ENCODE measurements at regions not wholly inside any gene's neighbourhood (a gene's known extent, or its start where the extent isn't known, plus 50 kb on each side); places are given as distances from the start of the nearest gene placed in this dataset.

DNA sequence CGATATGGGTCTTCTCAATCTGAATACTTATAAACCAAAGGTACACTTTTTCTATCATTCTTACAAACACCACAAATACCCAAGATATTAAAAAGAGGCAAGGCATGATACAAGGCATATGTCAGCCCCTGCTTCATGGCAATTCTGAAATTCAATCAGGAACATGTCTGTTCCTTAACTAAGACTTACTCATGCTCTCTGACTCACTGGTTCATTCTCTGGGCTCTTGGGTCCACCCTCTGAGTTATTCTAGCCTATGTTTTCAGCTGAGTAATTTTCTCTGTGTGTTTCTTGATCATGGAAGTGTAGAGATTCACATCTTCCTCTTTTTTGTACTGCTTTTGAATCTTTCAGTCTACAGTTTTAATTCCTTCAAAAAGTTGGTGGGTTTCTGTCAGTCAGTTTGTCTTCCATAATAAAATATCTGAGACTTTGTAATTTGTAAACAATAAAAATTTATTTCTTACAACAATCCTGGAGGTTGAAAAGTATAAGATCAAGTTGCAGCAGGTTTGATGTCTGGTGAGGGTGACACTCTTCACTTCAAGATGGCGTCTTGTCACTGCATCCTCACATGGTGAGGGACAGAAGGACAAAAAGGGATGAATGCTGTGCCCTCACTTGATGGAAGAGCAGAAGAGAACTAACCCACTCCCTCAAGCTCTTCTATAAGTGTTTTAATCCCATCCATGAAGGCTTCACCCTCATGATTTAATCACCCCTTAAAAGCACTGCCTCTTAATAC is 211.7 kb downstream of the FAM76B start:
- no peak for DNase-seq

DNA sequence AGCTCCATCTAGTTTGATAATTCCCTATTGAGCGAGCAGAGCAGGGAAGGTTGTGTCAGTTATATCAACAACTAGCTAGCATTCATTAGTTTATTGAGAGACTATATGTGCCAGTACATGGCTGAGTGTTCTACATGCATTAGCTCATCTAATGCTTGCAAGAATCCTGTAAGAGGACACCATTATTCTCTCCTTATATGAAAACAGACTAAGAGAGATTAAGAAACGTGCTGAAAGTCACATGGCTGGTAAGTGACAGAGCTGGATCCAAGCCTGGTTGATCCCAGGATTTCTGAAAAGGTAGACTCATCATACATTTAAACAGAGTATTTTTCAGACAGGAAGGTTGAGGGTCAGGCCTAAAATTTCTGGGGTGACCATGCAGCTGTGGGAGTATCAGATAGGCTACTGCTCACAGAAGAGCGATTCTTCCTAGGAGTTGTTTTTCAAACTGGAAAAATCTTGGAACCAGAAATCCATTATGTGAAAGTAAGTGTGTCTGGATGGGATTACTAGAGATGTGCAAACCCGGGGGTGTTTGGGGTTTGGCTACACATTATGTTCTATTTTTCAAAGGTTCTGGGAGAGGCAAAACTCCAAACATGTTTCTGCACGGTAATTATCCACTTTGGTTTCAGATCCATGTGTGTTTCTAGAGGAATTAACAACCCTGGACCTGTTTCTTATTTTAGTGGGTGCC is 213.3 kb downstream of the FAM76B start:
- no peak for DNase-seq

DNA sequence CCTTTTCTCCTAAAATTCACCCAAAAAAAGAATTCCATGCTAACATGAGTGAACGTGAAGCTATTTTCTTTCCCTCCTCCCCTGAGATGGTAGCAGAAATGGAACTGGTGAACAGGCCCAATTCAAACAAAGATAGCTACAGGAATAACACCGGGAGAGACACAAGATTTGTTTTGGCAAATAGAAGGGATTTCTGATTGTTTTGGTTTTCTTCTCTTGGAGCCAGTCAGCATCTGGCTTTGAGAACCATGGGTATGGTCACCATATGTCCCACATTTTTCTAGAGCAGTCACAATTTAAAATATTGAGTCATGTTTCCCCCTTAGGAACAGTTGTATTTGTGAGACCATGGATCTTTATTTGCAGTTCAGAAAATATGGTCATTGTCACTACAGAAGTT is 214.1 kb downstream of the FAM76B start:
- peak; percentile 25 for DNase-seq

DNA sequence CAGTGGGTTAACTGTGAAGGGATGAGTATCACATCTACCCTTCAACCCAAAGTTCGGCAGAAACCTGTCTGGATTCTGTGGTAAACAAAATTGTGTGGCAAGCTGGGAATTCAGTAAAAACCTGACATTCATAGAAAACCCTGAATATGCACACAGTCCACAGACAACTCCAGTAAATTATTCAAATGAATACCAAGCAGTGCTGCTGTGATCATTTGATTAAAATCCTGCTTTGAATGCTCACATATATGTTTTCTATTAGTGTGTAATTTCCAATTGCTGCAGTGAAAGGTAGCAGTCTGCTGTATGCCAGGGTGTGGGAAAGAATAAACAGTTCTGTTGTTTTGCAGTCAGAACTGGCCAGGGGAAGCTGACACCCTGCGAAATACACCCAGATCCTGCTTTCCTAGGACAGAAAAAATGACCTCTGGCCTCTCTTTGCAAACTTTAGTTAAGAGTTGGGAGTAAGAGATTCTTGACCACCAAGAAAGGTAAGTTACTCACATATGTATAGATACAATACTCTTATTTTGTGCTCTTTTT is 217.8 kb downstream of the FAM76B start:
- DNase-seq = no peak

DNA sequence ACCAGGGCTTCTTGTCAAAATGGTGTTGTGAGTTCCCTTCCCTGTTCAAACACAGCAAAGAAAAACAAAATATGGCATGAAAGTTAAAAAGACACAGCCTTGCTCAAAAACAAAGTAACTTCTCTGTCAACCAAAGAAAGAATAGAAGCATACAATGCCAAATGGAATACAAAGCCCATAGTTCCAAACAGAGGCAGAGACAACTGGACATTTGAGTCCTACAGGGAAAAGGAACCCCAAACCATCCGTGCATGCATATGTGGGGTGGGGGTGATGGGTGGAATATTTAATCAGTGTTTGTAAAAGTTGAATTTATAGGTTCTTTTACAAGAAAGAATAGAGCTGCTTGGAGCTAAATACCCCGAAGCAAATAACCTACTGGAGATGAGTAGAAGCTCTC is 218.7 kb downstream of the FAM76B start:
- no peak for DNase-seq

DNA sequence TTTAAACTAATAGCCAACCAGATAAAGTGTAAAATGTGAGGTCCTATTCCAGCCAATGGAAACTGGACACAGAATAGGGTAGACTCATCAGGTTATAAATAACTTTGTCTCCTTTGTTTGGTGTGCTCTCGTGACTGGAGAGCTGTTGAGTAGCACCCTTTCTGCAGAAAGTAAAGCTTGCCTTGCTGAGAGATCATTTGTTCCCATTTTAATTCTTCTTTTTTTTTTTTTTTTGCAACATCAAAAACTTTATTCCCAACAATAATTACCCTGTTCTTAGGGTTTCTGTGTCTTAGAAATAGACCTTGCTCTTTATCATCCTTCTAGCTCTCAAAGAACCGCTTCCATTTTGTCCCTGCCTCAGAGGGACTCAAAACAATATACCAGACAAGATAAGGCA is 220.4 kb downstream of the FAM76B start:
- DNase-seq = no peak

DNA sequence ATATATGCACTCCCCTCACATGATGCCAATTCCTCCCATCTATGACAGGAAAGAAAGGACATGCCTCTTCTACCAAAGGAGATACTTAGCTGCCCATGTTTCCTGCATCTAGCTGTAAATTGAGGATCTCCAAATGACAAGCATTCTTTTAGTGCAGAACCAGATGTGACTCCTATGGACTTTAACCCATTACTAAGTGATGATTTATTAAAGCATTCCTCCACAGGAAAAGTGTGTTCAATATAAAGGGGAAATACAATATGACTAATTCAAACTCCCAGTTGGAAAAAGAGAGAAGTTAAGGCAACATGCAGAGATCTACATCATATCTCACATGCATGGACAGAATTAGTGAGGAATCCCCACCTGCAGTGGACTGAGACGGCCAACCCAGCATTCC is 221.3 kb downstream of the FAM76B start:
- DNase-seq = no peak

DNA sequence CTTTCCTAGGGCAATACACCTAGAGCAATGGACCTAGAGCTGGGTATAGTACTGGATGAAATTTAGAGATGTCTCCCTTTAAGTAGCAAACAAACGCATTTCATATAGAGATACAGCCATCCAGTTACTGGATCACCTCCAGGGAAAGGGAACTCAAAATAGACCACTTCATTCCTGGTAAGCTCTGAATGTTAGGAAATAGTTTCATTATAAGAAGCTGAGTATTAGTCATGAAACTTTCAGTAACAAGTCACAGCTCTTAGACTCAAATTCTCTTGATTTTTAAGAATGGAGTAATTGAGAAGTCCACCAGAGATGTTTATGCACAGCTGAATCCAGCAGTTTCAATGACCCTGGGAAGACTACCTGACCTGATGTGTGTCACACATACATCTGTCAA is 221.9 kb downstream of the FAM76B start:
- DNase-seq = no peak

DNA sequence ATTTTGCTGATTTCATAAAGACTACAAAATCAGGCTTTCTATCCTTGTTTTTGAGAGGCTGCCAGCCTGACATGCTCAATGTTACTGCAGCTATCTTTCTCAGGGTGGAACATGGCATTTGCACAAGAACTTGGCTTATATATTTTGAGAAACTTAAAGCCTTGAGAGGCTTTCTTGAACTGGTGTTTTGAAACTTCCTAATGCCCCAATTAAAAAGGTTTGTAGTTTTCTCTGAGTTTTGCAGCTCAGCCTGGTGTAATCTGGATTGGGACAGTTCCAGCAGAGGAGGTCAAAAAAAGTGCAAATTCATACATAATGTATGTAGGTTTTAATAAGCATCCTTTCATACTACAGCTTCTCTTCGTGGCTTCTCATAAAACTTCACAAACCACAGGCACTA is 223.4 kb downstream of the FAM76B start:
- DNase-seq = no peak

DNA sequence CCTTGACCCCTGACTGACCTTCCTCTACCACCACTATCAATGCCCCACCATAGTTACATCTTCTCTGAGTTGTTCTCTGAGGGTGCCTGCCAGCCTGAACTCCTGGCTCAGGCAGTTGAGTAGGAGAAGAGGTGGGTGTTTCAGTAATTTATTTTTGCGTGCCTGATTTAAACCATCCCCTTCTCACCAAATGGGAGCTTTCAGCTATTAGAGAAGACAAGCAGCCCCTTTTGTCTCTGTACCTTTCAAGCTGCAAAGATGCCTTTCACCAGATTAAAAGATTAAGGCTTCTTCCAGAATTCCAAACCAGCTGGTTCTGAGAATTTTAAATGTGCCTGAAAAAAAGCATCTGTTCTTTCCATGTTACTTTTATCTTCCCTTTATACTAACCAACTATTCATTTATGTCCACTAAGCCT is 223.8 kb downstream of the FAM76B start:
- no peak for DNase-seq

DNA sequence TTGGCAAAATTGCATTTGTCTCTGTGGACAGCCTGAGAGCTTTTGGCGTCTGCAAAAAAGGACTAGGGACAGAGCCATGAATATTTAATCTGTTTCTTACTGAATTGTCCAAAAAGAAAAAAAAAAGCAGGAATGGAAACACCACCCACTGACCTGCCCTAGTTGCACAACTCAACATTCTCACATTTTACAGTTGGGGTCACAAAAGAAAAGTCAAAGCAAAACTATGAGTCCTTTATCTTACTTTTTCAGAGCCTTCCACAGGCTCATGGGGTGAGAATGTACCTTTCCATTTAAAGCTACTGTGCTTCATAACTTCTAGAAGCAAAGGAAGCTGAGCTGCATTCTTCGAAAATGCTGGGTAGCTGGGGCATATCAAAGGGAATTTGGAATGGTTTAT is 225.7 kb downstream of the FAM76B start:
- no peak for DNase-seq

DNA sequence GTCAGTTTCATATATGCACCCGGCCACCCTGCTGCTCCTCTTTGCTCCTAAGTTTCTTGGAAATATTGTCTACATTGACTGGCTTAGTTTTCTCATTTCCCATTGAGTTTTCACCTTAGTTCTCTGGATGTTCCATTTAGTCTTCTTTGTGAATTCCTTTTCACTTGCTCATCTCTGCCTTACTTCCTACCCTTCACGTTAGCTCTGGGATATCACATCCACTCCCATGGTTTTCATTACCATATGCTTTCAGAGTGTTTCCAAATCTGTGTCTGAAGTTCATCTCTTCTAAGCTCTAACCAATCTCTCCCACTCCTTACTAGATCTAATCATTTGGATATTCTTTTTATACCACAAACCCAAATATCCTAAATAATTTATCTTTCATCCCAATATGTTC is 226.4 kb downstream of the FAM76B start:
- no peak for DNase-seq

DNA sequence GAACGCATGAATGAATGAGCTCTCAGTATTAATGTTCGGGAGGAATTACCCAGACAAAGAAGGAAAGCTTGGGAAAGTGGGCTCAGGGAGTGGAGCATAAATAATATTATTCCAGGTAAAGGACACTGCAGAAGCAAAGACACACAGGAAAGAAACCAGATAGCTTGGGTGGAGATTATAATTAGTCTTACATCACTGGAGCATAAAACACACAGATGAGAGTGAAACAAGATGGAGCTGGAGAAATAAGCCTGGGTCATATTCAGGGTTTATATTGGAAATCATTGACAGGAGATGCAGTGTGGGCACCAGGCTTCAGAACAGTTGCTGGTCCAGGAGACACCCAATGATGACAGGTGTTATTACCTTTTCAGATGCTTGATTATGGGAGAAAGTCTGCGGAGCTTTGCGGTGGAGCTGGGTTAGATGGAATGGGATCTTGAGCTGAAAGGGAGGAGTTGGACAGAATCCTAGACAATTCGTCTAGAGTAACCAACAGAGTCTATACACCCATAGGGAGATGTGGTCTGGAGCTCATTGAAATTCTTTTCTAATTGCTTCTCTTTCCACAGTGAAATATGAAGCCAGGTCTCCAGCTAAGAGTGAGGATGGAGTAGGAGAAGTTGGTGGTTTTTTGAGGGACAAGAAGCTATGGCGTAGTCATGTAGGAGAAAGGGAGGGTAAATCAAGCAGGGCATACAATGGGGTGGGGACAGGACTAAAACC is 227.2 kb downstream of the FAM76B start:
- peak; percentile 53 for DNase-seq

DNA sequence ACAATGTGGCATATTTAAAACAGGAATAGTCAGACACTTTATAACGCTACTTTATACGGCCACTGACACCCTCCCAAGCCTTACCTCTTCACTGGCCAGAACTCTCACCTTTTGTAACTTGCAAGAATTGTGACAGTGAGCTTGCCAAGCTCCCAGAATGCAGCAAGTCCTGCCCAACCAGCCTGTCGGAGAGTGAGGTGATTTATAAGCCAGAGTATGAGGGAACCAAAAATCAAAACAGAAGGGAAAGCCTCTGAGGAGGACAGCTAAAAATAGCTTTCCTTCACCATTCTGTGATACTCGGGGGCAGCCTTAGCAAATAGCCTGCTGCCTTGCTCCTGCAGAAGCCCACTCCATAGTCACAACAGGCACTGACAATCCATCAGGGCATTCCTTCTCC is 229.7 kb downstream of the FAM76B start:
- DNase-seq = no peak

DNA sequence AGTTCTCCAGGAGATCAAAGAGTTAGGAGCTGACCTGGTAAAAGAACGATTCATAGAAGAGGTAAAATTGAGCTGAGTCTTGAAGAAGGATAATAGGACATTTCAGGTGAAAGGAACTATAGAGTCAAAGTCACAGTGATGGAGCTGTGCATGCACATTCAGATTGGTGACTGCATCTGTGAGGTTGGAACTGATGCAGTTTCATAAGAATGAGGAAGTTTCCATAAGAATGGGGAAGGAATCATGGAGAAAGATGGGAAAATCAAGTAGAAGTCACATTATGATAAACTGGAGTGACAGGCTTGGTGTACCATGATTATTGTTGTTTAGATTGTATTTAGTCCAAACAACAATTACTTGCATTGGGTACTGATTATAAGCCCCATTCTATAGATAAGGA is 232.2 kb downstream of the FAM76B start:
- no peak for DNase-seq

DNA sequence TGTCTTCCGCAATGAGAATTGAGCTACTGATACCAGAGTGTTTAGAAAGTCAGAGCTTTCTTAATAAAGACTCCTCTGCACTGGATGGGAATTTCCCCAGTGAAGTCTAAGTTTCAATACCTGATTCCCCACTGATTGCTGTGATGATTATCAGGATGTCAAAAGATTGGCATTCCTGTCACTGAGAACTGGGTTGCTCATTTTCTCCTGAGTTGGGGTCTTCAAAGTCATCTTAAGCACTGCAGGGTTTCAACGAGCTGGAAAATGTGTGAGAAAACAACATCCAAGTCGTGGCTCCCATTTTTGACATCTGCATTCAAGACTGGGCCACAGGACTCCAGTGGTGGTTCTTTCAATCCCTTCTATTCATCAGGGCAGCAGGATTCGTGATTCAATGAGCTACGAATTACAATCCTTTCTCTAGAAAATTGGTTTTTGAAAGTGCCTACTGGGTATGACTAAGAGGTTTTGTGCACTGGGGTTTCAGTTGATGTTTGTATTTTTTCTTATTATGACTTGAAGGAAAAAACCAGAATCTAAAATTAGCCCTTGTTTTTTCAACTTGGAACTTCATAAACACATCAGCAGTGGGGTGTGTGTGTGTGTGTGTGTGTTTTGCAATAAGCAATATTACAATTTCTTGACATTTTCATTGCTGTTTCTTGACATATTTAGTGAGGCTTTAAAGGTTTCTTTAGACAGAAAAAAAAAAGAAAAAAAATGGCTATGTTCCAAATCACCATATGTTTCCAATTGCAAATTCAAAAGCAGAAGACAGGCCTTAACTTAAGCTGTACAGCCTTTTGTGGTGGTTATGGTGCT is 233.0 kb downstream of the FAM76B start:
- DNase-seq = peak; percentile 67

DNA sequence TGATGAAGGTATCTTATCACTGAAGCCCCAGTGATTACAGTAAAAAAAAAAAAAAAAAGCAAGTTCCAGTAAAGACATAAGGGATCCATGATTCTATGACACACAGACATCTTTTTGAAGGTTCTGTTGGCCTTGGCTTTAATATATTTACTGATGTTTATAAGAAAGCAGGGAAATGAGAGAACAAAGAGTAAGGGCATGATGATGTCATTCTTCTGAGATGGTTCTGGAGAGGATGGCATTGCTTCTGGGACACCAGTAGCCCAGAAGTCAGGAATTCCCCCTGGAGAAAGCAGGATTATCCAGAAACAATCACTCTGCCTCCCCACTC is 233.6 kb downstream of the FAM76B start:
- DNase-seq = no peak

DNA sequence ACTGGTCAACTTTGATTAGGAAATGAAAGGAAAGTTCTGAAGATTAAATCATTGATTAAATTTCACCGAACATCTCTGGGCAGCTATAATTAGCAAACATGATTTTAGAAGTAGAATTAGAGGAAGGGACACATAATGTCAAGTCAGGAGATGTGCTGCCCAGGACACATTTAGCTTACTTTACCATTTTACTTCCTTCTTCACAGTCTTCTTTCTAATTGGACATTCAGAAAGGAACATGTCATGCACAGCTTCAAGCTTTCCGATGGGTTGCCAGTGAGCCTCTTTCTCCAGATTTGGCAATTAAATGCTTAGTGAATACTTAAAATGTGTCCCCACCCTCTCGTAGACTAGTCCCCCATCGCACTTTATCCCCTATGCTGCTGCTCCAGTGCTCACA is 234.7 kb downstream of the FAM76B start:
- DNase-seq = no peak

DNA sequence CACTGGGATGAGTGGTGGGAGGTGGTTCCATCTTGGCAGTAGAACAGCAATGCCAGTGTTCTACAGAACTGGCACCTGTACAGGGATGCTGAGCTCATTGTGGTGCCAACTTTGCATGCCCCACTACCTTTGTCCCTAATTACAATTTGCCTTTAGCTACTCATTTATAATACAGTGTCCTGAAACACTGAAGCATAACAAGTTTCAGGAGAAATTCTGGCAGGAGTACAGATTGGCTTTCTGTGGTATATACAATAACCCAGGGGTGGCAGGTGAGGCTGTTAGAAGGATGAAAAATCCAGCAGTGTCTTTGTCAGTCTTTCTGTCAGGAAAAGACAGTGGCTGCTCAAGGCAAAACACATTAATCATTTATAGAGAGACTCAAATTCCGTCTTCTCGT is 240.3 kb downstream of the FAM76B start:
- no peak for DNase-seq

DNA sequence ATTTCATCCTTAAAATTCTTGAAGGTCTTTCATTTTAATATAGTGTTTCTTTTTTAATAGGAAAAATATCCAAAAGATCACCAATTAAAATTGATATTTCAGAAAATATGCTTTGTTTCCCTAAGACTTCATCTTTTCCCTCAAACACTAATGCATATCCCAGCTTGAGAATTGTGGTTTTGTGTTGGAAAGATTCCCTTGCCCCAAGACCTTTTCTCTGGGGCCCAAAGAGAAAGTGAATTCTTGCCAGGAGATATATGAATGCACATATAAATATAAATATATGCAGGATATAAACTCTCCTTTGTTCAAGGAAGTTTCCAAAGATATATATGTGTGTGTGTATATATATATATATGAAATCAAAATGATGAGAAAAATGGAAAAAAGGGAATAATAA is 241.2 kb downstream of the FAM76B start:
- DNase-seq = no peak

DNA sequence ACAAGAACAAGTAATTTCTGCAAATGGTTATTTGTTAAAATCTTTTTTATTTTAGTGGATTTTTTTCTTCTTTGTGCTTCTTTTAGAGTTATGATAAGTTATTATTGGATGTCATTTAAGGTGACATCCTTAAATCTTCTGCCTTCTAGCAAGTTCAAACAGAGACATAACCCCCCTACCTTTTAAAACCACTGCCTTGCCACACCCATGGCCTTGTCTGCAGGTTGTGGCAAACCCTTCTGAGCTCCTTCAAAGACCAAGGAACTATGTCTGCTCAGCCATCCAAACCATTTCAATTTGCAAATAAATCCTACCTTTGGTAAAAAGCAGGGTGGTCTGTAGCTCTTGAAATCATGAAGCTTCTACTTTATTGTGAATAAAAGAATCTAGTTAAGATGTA is 241.6 kb downstream of the FAM76B start:
- DNase-seq = no peak

DNA sequence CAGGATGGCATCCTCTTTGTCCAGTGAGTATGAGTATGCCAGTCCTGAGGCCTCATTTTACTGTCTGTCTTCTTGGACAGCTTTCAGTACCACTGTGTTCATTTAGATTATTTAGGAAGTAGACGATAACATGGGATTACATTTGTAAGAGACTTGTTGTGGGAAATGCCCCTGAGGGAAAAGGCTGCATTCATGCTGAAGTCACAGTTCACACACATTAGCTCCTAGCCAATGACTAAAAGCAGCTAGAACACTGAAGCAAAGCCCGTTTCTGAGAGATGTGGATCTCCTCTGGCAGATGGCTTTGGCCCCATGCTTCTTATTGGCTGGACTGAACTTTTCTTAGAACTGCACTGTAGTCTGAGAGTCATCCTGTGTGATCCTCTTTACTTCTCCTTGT is 242.4 kb downstream of the FAM76B start:
- DNase-seq = no peak

Measured in NCI-H2171 treated with DMSO at 0.1 percent for 48 hours (cell line).